22Rv1 (cell line): ENCODE measurements at regions not wholly inside any gene's neighbourhood (a gene's known extent, or its start where the extent isn't known, plus 50 kb on each side); places are given as distances from the start of the nearest gene placed in this dataset.

Experiments
- H3K27ac ChIP-seq: fragments of 450-650 bp; 2 replicates; pipeline ENCODE4 v1.5.1; 2017
- CTCF ChIP-seq: fragments of 450-650 bp; IDR thresholded peaks from 2 replicates; pipeline ENCODE4 v1.5.1; 2017; ENCODE audit warnings: mild to moderate bottlenecking
- ZFX ChIP-seq: fragments of 450-650 bp; IDR thresholded peaks from 2 replicates; pipeline ENCODE4 v1.6.1; 2017; ENCODE audit warnings: antibody characterized with exemption, borderline replicate concordance

GRCh38 chr18:72246076-72246475 lies 298.1 kb downstream of the CBLN2 start:
- TF ChIP-seq CTCF (no peak), ZFX (no peak)

GRCh38 chr18:72235422-72235821 lies 308.7 kb downstream of the CBLN2 start:
- no peak for TF ChIP-seq ZFX
- TF ChIP-seq CTCF, result no peak

More at GRCh38 chr18:72246076-72246475, 298.1 kb downstream of the CBLN2 start:
- H3K27ac ChIP-seq, result no peak overlapping the region

GRCh38 chr18:72233106-72233505 lies 311.0 kb downstream of the CBLN2 start:
- H3K27ac ChIP-seq, result no peak overlapping the region
- TF ChIP-seq CTCF (no peak), ZFX (no peak)

More at GRCh38 chr18:72235422-72235821, 308.7 kb downstream of the CBLN2 start:
- no peak overlapping the region for H3K27ac ChIP-seq

GRCh38 chr18:72232644-72233043 lies 311.5 kb downstream of the CBLN2 start:
- H3K27ac ChIP-seq, result no peak overlapping the region

GRCh38 chr18:72225958-72226357 lies 318.2 kb downstream of the CBLN2 start:
- no peak for TF ChIP-seq CTCF
- TF ChIP-seq ZFX, result no peak

More at GRCh38 chr18:72232644-72233043, 311.5 kb downstream of the CBLN2 start:
- TF ChIP-seq ZFX, result no peak
- TF ChIP-seq CTCF, result no peak

GRCh38 chr18:72223733-72224132 lies 320.4 kb downstream of the CBLN2 start:
- TF ChIP-seq CTCF (no peak), ZFX (no peak)
- H3K27ac ChIP-seq, result no peak overlapping the region

More at GRCh38 chr18:72225958-72226357, 318.2 kb downstream of the CBLN2 start:
- no peak overlapping the region for H3K27ac ChIP-seq

- TF ChIP-seq ZFX (no peak), CTCF (peak; percentile 59)
- peak overlapping the region; percentile 58 for H3K27ac ChIP-seq
Observed at GRCh38 chr18:72208920-72209676, 335.0 kb downstream of the CBLN2 start.
